SK-N-SH (cell line): ENCODE measurements at regions not wholly inside any gene's neighbourhood (a gene's known extent, or its start where the extent isn't known, plus 50 kb on each side); places are given as distances from the start of the nearest gene placed in this dataset.

Experiments used
- CTCF ChIA-PET: fragments of 300-600, 350-600 bp; formaldehyde crosslinking; extraction: SDS; loops from one replicate; lab custom pipeline; 2021; lab: Yijun Ruan, JAX
- POLR2A ChIA-PET: fragments of 350-600 bp; sonication (Branson Sonifier 250); formaldehyde crosslinking; extraction: SDS; loops from one replicate; lab custom pipeline; 2020; ENCODE audit warnings: antibody characterized with exemption, inconsistent platforms; lab: Yijun Ruan, JAX
- DNase-seq: peaks from one replicate; pipeline ENCODE4 v3.0.0; 2012
- H2AFZ ChIP-seq: fragments of 200-600 bp; sonication (generic); 2 replicates; pipeline ENCODE4 v1.8.1; 2016; ENCODE audit warnings: antibody characterized with exemption, mild to moderate bottlenecking, low read depth
- H3F3A ChIP-seq: fragments of 200-600 bp; sonication (generic); replicated peaks from 2 replicates; pipeline ENCODE3; 2016; ENCODE audit warnings: antibody characterized with exemption, mild to moderate bottlenecking; ENCODE audit not compliant: insufficient read depth
- H3K27ac ChIP-seq, 2 experiments: fragments of 200-500 bp in 1 of 2; fragments of 200-600 bp in 1 of 2; sonication (Bioruptor generic) in 1 of 2; sonication (generic), shearing (Covaris generic) in 1 of 2; 2 replicates each; pipeline versions ENCODE4 v1.5.1 to v1.6.1; 2014 to 2016; ENCODE audit warnings: low read depth in 2 of 2, inconsistent platforms in 1 of 2, low read length in 1 of 2, mild to moderate bottlenecking in 1 of 2, mixed read lengths in 1 of 2
- H3K27me3 ChIP-seq: fragments of 200-600 bp; sonication (generic), shearing (Covaris generic); 2 replicates; pipeline ENCODE4 v1.6.1; 2016; ENCODE audit warnings: mixed run types; ENCODE audit not compliant: insufficient read depth
- H3K36me3 ChIP-seq, 2 experiments: fragments of 200-500 bp in 1 of 2; fragments of 200-600 bp in 1 of 2; sonication (Bioruptor generic) in 1 of 2; sonication (generic) in 1 of 2; replicated peaks in 1 of 2; 2 replicates each; pipeline versions ENCODE3 to v1.5.1; 2014 to 2016; ENCODE audit warnings: low read length in 1 of 2, mild to moderate bottlenecking in 1 of 2; ENCODE audit not compliant: insufficient read depth in 2 of 2, control insufficient read depth in 1 of 2
- H3K4me1 ChIP-seq, 2 experiments: fragments of 200-500 bp in 1 of 2; fragments of 200-600 bp in 1 of 2; sonication (Bioruptor generic) in 1 of 2; sonication (generic), shearing (Covaris generic) in 1 of 2; 2 replicates each; pipeline versions ENCODE4 v1.5.1 to v1.6.1; 2014 to 2016; ENCODE audit warnings: low read depth in 1 of 2, low read length in 1 of 2, mixed run types in 1 of 2; ENCODE audit not compliant: insufficient read depth in 2 of 2, control insufficient read depth in 1 of 2
- H3K4me2 ChIP-seq: fragments of 200-600 bp; sonication (generic), shearing (Covaris generic); 2 replicates; pipeline ENCODE4 v1.6.1; 2017; ENCODE audit warnings: mixed run types
- H3K4me3 ChIP-seq, 2 experiments: fragments of 200-500 bp in 1 of 2; fragments of 200-600 bp in 1 of 2; sonication (Bioruptor generic) in 1 of 2; sonication (generic), shearing (Covaris generic) in 1 of 2; 2 replicates each; pipeline versions ENCODE4 v1.5.1 to v1.8.1; 2014 to 2016; ENCODE audit warnings: low read depth in 2 of 2, inconsistent platforms in 1 of 2, low read length in 1 of 2, mild to moderate bottlenecking in 1 of 2, mixed read lengths in 1 of 2, moderate library complexity in 1 of 2
- H3K79me2 ChIP-seq: fragments of 200-600 bp; sonication (generic); 2 replicates; pipeline ENCODE4 v1.8.1; 2017; ENCODE audit warnings: mild to moderate bottlenecking; ENCODE audit not compliant: insufficient read depth
- H3K9ac ChIP-seq: fragments of 200-600 bp; sonication (generic); 2 replicates; pipeline ENCODE4 v1.6.1; 2017; ENCODE audit warnings: mixed run types
- H3K9me2 ChIP-seq: fragments of 200-600 bp; sonication (generic); 2 replicates; pipeline ENCODE4 v1.6.1; 2017; ENCODE audit warnings: mixed run types
- H3K9me3 ChIP-seq: fragments of 200-600 bp; sonication (generic); 2 replicates; pipeline ENCODE4 v1.6.1; 2017; ENCODE audit warnings: mixed run types, mild to moderate bottlenecking, moderate library complexity
- H4K20me1 ChIP-seq: fragments of 200-600 bp; sonication (generic); 2 replicates; pipeline ENCODE4 v1.6.1; 2017; ENCODE audit warnings: mild to moderate bottlenecking, mixed run types; ENCODE audit not compliant: insufficient read depth
- EP300 ChIP-seq, 2 experiments: IDR thresholded peaks; 2 replicates each; pipeline versions ENCODE4 v1.4.0 to v1.6.1; 2012; ENCODE audit warnings: borderline replicate concordance in 1 of 2, low read depth in 1 of 2, low read length in 1 of 2
- EZH2phosphoT487 ChIP-seq: fragments of 200-600 bp; sonication (generic); IDR thresholded peaks from 2 replicates; pipeline ENCODE4 v1.6.1; 2017; ENCODE audit warnings: low read depth, mixed run types, mild to moderate bottlenecking, antibody characterized with exemption, moderate library complexity, borderline replicate concordance
- FOXJ3 ChIP-seq: sonication (generic); formaldehyde crosslinking; IDR thresholded peaks from 2 replicates; pipeline ENCODE4 v1.5.1; 2020; ENCODE audit warnings: mild to moderate bottlenecking, missing genetic modification reagents
- GABPA ChIP-seq: IDR thresholded peaks from 2 replicates; pipeline ENCODE4 v1.4.0; 2012; ENCODE audit warnings: low read depth, mild to moderate bottlenecking
- GATA2 ChIP-seq: sonication (generic); formaldehyde crosslinking; IDR thresholded peaks from 2 replicates; pipeline ENCODE4 v1.5.0; 2020; ENCODE audit warnings: mild to moderate bottlenecking, missing genetic modification reagents
- MEF2A ChIP-seq: IDR thresholded peaks from 2 replicates; pipeline ENCODE4 v1.4.0; 2012; ENCODE audit warnings: low read depth, borderline replicate concordance
- RXRA ChIP-seq: IDR thresholded peaks from 2 replicates; pipeline ENCODE4 v1.4.0; 2012; ENCODE audit warnings: low read depth, mild to moderate bottlenecking, borderline replicate concordance
- TAF1 ChIP-seq: IDR thresholded peaks from 2 replicates; pipeline ENCODE4 v1.6.1; 2012; ENCODE audit warnings: low read depth, mild to moderate bottlenecking, low read length, moderate library complexity, borderline replicate concordance
- YY1 ChIP-seq: IDR thresholded peaks from 2 replicates; pipeline ENCODE4 v1.4.0; 2012; ENCODE audit warnings: low read depth, mild to moderate bottlenecking
- WGBS: methylation state at CpG from one replicate; pipeline ENCODE4 v1.1.6; 2017; ENCODE audit warnings: low lambda C conversion rate; 5-methylcytosine and 5-hydroxymethylcytosine counted together
- TF ChIP-seq, protein P1 (sequence below): IDR thresholded peaks from 2 replicates; pipeline ENCODE4 v1.4.0; 2012; ENCODE audit warnings: low read depth
- TF ChIP-seq, protein P2 (sequence below): IDR thresholded peaks from 2 replicates; pipeline ENCODE4 v1.6.1; 2012; ENCODE audit warnings: mild to moderate bottlenecking, low read depth, low read length, moderate library complexity
- TF ChIP-seq, protein P3 (sequence below): fragments of 150-350 bp; IDR thresholded peaks from 2 replicates; pipeline ENCODE4 v1.6.1; 2016; ENCODE audit warnings: mild to moderate bottlenecking, low read depth, low read length
- TF ChIP-seq, protein P4 (sequence below): IDR thresholded peaks from 2 replicates; pipeline ENCODE4; 2012
- TF ChIP-seq, protein P5 (sequence below): fragments of 150-350 bp; IDR thresholded peaks from 2 replicates; pipeline ENCODE4 v1.6.1; 2017; ENCODE audit warnings: antibody characterized with exemption, low read length, low read depth, borderline replicate concordance

DNA sequence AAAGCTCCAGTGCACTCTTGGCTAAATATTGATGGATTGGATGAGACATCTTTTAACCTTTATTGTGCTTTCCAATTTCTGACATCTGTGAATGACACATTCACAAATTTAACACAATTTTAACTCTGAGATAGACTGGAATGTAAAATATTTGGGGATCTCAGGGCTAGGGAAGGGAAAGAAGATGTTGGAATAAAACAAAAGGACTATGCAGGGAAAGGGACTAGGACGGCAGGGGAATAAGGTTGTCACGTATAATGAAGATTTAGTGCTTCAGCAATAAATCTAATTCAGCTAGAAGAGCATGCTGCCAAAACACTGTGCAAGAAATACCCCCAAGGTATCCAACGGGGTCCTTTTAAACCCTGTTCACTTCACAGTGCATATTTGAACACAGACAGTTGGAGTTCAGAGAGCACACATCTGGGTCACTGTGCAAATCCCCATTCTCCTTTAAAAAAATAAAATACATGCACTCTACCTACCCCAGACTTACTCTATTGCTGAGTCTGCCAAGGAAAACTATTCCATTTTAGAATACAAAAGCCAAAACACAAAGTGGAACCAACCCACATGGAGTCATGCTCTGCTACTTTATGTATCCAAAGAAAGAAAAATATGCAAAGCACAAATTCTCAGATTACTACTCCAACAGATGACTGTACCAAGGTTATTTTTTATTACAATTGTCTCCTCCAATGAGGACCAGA is 151.0 kb upstream of the RSPO3 start:
- H3K27ac ChIP-seq = no peak overlapping the region
- H3K4me3 ChIP-seq = no peak overlapping the region
- no peak overlapping the region for H3K9ac ChIP-seq
- no peaks in the 10 kb centered on the region for H3F3A ChIP-seq
- ChIA-PET POLR2A (no interaction called here), CTCF (interaction anchor here (0.9 kb wide), 2 partner anchors 28 to 39 kb away, joined by 3 read pairs; no protein-coding TSS in a partner anchor)
- no peaks in the 10 kb centered on the region for H3K9me3 ChIP-seq
- H3K27me3 ChIP-seq = peaks cover 9% of the 10 kb centered on the region; the same call in 1 of the 2 replicates
- H3K4me2 ChIP-seq = no peak overlapping the region
- no peaks in the 10 kb centered on the region for H3K4me1 ChIP-seq
- WGBS = 7% methylated on average over 3 of the region's 3 CpGs
- no peaks in the 10 kb centered on the region for H4K20me1 ChIP-seq
- TF ChIP-seq, protein P1, sequence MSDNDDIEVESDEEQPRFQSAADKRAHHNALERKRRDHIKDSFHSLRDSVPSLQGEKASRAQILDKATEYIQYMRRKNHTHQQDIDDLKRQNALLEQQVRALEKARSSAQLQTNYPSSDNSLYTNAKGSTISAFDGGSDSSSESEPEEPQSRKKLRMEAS = no peak
- TF ChIP-seq EZH2phosphoT487 (no peak), RXRA (no peak), GABPA (no peak), EP300 (IDR thresholded peaks at IDR 0.05; ENCODE audit: borderline replicate concordance in 1 of 2, low read depth in 1 of 2, low read length in 1 of 2) (no peak), YY1 (no peak), FOXJ3 (CRISPR knock-in tag) (no peak)
- TF ChIP-seq, protein P2, sequence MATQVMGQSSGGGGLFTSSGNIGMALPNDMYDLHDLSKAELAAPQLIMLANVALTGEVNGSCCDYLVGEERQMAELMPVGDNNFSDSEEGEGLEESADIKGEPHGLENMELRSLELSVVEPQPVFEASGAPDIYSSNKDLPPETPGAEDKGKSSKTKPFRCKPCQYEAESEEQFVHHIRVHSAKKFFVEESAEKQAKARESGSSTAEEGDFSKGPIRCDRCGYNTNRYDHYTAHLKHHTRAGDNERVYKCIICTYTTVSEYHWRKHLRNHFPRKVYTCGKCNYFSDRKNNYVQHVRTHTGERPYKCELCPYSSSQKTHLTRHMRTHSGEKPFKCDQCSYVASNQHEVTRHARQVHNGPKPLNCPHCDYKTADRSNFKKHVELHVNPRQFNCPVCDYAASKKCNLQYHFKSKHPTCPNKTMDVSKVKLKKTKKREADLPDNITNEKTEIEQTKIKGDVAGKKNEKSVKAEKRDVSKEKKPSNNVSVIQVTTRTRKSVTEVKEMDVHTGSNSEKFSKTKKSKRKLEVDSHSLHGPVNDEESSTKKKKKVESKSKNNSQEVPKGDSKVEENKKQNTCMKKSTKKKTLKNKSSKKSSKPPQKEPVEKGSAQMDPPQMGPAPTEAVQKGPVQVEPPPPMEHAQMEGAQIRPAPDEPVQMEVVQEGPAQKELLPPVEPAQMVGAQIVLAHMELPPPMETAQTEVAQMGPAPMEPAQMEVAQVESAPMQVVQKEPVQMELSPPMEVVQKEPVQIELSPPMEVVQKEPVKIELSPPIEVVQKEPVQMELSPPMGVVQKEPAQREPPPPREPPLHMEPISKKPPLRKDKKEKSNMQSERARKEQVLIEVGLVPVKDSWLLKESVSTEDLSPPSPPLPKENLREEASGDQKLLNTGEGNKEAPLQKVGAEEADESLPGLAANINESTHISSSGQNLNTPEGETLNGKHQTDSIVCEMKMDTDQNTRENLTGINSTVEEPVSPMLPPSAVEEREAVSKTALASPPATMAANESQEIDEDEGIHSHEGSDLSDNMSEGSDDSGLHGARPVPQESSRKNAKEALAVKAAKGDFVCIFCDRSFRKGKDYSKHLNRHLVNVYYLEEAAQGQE = no peak
- DNase-seq = no peak
- no peaks in the 10 kb centered on the region for H3K79me2 ChIP-seq
- H3K9me2 ChIP-seq = no peaks in the 10 kb centered on the region
- no peak overlapping the region for H2AFZ ChIP-seq
- H3K36me3 ChIP-seq = no peaks in the 10 kb centered on the region

DNA sequence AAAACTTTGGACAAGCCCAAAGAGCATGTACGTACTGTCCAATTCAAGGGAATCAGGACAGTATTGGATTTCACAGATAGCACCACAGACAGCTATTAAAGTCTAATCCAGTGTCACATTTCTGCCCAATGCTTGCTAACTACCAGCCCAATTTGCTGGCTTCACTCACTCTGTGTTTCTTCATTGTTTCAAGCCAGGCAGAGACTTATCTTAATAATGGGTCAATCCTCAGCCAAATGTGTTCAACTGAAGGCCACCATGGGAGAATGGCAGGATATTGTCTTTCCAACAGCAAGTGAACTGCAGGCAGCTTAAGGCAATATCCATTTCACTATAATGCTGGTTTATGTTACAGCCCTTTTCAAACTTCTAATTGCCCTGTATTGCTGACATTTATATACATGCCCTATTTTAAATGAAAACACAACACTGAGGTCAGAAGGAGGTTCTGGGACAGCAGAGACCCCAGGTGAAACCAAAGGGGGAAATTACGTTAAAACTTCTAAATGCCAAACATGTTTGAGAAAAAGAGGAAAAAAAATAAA is 142.1 kb upstream of the RSPO3 start:
- CTCF ChIA-PET = no interaction called here
- Histone ChIP-seq H3K4me1 (no peaks in the 10 kb centered on the region), H3F3A (no peaks in the 10 kb centered on the region), H3K9ac (no peak overlapping the region), H4K20me1 (no peaks in the 10 kb centered on the region), H3K79me2 (no peaks in the 10 kb centered on the region), H3K27me3 (no peaks in the 10 kb centered on the region), H3K4me3 (no peak overlapping the region), H3K9me3 (no peaks in the 10 kb centered on the region), H3K4me2 (no peak overlapping the region), H2AFZ (no peak overlapping the region), H3K27ac (no peak overlapping the region), H3K9me2 (no peaks in the 10 kb centered on the region), H3K36me3 (no peaks in the 10 kb centered on the region)
- DNase-seq = no peak
- POLR2A ChIA-PET = no interaction called here
- WGBS = 24% methylated on average over 2 of the region's 2 CpGs
- TF ChIP-seq, protein P3, sequence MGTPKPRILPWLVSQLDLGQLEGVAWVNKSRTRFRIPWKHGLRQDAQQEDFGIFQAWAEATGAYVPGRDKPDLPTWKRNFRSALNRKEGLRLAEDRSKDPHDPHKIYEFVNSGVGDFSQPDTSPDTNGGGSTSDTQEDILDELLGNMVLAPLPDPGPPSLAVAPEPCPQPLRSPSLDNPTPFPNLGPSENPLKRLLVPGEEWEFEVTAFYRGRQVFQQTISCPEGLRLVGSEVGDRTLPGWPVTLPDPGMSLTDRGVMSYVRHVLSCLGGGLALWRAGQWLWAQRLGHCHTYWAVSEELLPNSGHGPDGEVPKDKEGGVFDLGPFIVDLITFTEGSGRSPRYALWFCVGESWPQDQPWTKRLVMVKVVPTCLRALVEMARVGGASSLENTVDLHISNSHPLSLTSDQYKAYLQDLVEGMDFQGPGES = no peak
- TF ChIP-seq, protein P4, sequence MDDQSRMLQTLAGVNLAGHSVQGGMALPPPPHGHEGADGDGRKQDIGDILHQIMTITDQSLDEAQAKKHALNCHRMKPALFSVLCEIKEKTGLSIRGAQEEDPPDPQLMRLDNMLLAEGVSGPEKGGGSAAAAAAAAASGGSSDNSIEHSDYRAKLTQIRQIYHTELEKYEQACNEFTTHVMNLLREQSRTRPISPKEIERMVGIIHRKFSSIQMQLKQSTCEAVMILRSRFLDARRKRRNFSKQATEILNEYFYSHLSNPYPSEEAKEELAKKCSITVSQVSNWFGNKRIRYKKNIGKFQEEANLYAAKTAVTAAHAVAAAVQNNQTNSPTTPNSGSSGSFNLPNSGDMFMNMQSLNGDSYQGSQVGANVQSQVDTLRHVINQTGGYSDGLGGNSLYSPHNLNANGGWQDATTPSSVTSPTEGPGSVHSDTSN = no peak
- no peak for TF ChIP-seq TAF1
- TF ChIP-seq, protein P5, sequence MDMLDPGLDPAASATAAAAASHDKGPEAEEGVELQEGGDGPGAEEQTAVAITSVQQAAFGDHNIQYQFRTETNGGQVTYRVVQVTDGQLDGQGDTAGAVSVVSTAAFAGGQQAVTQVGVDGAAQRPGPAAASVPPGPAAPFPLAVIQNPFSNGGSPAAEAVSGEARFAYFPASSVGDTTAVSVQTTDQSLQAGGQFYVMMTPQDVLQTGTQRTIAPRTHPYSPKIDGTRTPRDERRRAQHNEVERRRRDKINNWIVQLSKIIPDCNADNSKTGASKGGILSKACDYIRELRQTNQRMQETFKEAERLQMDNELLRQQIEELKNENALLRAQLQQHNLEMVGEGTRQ = no peak
- no peak for TF ChIP-seq GATA2 (CRISPR knock-in tag)
- TF ChIP-seq MEF2A = no peak
- TF ChIP-seq, protein P2 = no peak
